Left renal pelvis (tissue), 4 donors: ENCODE measurements at regions not wholly inside any gene's neighbourhood (a gene's known extent, or its start where the extent isn't known, plus 50 kb on each side); places are given as distances from the start of the nearest gene placed in this dataset.

Experiments used
- DNase-seq, 4 donors: peaks; one replicate each; pipeline ENCODE4 v3.0.0-alpha.2; 2013; ENCODE audit warnings: low read depth in 4 of 4, low spot score in 3 of 4

DNA sequence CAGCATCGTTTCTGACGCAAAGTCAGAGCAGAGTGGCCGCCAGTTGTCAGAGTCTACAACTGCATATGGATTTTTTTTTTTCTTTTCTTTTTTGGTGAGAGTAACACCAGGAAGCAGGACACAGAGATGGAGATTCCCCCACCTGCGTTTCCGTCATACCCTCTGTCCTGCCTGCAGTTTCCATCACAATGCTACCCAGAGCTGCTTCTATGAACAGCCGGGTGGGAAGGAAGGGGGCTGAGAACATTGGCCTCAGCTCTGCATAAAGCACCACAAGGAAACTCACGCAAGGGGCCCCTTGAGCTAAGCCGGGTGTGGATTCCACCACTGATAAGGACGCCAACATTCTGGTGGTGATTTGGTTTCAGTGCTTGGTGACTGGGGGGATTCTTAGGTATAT lies 183.5 kb upstream of the AFDN start:
- DNase-seq, result no peak

DNA sequence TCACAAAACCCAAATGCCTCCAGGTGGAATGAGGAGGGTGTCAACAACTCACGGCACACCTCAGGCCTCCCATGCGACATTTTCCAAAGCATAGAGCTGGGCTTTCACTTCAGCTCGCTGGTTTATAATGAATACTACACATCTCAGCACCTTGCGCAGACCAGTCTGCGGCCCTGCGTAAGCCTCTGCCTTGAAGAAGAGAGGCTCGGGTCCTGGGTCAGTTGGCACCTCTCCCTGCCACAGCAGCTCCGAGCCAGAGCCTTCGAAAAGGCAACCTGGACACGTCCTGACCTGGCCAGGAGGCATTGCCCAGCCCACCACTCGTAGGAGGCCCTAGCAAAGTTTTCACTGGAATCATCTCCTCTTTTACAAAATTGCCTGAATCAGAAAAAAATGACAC lies 183.0 kb upstream of the AFDN start:
- DNase-seq, result no peak

DNA sequence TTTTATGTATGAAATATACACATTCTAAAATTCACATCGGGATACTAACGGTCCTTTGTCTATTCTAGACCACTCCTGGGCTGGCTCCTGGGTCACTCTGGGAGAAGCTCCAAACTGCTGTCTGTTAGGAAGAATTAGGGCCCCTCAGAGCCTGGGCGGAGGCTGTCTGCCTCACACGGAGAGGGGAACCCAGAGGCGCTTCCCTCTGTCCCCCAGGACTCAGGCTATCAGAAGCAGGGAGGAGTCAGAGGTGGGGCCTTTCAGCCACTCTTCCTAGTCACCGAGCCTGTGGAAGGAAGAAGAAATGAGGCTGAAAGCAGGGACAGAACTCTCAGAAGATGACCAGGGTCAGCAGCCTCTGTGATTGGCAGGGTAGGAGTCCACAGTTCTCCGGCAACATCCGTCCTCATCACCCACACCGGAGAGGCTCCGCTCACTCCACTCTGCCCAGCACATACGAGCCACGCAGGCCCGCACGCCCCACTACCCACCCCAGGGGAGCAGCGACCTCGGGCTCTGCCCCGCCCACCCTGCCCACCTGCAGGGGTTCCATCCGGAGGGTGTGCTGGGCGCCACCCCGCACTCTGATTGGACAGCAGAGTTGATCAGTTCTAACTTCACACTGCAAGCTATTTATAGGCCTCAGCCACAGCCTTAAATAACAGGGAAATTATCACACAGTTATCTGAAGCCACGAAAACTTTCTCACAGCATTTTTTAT lies 182.1 kb upstream of the AFDN start:
- DNase-seq, result no peak

DNA sequence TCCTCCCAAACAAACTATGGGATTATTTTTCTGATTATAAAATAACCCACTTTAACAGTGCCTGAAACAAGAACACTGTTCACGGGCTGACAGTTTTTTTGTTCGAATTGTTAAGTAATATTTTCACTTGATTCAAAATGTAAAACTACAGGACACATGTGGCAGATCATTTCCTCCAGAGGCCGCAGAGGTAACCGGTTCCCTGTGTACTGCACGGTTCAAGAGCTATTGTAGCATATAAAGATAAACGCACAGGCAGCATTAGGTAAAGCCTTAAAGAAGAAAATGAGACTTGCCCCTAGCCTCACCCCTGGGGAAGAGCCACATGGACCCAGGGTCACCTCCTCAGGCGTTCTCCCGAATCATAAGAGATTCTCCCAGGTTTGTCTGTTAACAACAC lies 181.3 kb upstream of the AFDN start:
- no peak for DNase-seq

DNA sequence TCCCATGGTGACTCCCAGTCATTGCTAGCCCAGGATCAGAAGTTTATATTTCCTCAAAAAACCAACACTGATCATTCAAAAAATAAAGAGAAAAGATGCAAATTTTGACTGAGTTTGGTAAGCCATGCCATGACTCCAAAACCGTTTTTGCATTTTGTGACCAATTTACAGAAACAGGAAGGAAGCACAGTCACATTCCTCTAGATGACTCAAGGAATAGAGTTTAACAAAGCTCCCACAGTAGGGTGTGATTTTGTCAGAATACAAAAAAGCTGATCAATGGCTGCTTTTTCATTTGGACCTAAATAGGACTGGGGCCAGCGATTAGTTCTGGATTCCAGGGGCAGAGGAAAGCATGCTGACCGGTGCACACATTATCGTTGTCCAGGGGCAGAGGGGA lies 179.4 kb upstream of the AFDN start:
- no peak for DNase-seq

DNA sequence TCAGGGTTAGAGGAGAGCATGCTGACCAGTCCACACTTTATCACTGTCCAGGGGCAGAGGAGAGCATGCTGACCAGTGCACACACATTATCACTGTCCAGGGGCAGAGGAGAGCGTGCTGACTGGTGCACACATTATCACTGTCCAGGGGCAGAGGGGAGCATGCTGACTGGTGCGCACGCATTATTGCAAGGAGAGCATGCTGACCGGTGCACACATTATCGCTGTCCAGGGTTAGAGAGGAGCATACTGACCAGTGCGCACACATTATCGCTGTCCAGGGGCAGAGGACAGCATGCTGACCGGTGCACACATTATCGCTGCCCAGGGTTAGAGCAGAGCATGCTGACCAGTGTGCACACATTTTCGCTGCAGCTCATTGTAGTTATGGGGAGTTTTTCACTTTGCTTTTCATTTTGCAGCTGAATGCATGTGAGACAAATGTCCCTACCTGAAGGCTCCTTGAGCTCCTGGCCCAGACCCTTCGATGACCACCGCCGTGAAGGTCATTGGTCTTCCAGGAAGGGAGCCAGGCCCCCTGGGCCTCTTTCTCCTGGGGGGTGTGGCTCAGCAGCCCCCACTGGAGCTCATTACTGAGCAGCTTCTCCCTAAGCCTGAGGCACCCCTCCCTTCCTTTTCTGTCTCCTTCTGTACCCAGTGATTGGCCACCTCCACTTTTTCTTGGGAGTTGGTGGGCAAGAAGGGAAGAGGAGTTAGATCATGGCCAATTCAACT lies 178.8 kb upstream of the AFDN start:
- DNase-seq, result no peak

DNA sequence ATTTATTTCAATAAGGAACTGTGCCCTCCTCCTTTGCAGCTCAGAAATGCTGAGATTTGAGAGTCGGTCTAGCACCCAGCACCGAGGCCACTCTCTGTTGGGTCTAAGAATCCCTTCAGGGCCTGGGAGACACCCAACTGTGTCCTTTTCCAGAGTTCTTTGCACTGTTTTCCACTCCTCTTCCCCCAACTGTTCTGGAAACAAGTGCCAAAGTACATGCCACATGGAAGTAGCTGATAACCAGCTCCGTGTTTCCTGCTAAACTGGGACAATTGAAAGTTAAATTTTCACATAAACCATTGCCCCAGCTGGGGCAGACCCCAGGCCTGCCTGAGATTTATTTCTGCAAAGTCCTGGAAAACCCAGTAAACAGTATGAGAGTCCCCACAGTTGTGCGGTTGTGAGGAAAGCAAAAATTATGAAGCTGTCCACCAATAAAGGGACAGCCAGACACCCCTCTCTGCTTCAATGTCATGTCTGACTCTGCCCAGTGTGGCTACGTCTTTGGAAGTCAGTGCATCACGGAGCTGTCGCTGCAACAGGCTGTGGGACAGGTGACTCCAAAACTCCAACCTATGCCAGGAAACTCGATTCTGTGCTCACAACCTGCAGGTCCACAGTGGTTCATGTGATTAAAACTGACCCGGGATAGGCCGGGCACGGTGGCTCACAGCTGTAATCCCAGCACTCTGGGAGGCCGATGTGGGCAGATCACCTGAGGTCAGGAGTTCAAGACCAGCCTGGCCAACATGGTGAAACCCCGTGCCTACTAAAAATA lies 178.0 kb upstream of the AFDN start:
- no peak for DNase-seq

DNA sequence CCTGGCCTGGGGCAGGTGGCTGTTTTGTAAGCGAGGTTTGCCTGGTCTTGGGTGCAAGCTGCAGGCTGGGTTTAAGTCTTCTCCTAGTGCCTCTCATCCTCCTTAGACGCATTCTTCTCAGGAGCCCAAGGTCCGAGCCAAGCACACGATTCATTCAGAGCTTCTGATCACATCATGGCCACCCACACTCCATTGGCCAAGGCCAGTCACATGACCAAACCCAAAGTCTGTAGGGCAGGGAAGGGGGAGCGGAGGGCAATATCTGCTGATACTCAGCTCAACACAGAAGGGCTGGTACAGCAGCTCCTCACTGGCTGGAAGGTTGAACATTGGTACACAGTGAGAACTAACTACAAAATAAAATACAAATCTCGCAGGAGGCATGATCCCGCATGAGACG lies 177.2 kb upstream of the AFDN start:
- DNase-seq, result no peak

DNA sequence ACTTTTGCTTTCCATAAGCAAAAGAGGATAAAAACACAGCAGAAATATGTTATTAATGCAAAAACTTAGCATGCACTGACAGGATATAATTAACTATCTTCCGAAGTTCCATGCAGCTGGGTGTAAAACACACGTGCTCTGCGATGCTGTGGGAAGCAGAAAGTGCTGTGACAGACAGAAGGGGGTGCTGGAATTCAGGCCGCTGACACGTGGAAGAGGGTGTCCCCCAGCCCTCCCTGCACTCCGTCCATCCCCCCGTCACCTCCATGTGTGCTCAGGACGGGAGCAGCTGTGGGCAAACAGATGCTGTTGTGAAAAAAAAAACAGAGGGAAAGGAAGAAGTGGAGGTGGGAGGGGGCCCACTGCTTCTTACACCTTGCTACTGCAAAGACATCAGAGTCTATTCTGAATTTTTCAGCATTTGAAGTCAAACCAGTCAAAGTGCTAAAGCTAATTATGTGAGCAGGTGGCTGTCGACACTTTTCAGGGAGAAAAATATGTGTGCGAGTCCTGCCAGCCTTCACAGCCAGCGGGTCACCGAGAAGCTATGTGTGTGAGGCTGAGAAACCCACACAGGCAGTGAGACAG lies 175.9 kb upstream of the AFDN start:
- DNase-seq, result no peak

DNA sequence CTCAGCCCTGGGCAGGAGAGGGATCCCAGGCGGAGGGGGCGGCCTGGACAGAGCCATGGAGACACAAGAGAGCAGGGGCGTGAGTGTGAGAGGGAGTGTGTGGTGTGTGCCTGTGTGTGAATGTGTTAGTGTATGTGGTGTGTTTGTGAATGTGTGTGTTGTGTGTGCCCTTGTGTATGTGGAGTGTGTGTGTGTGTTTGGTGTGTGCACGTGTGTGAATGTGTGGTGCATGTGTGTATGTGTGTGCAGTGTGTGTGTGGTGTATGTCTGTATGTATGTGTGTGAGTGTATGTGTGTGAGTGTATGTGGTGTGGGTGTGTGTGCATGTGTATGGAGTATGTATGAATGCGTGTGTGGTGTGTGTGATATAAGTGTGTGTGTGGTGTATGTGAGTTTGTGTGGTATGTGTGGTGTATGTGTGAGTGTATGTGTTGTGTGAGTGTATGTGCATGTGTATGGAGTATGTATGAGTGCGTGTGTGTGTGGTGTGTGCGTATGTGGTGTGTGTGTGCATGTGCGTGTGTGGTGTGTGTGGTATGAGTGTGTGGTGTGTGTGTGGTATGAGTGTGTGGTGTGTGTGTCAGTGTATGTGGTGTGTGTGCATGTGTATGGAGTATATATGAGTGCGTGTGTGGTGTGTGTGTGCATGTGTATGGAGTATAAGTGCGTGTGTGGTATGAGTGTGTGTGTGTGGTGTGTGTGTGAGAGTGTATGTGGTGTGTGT lies 175.2 kb upstream of the AFDN start:
- no peak for DNase-seq

DNA sequence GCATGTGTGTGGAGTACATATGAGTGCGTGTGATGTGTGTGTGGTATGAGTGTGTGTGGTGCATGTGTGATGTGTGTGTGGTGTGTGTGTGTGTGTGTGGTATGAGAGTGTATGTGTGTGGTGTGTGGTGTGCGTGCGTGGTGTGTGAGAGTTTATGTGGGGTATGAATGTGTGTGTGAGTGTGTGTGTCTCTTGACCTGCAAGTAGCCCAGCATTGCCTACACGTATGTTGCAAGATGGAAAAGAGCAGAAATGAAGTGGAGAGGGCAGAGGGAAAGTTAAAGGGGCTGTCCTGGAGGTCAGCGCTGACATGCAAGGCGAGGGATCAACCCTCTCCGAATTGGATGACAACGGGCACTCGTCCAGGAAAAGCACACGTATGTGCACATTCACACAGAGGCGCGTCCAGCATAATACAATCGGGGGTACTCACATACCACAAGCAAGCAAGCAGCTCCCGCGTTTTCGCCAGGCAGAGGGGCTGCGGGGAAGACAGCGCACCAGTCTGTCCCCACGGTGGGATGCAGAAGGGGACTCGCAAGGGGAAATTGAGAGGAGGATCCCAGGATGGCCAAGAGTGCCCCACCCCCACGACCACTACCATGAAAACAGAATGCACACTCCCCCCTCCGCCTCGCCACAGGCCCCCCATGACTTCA lies 174.5 kb upstream of the AFDN start:
- no peak for DNase-seq

DNA sequence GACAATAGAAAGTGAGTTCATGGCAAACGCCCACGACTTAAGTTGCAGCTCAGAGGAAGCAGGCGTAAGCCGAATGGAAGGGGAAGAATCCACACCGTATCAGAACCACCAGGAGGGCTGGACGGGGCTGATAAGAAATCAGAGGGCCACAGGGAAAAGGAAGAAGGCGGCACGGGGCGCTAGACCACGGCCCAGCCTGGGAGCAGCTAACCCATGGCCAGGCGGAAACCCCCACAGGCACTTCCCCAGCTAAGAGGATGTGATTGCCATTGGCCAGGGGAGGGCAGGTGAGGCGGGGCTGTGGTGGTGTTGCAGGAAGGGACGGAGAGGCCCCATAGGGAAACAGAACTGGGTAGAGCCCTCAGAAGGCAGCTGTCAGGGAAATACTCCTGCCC lies 174.0 kb upstream of the AFDN start:
- no peak for DNase-seq

DNA sequence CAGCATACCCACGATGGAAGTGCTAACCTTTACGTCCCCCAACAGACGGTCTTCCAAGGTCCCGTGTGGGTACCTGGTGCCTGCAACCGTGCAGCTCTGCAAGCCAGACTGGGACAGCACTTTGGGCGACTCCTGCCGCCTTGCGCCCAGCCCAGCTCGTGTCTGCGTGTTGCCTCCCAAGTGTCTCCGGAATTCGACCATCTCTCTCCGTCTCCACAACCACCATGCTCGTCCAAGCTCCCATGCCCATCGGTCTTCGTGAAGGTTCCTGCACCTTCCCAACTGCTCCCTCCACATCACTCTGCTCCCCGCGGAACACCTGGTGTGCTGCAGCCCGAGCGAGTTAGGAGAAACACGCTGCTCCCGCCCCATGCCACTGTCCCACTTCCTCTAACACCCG lies 173.2 kb upstream of the AFDN start:
- no peak for DNase-seq

DNA sequence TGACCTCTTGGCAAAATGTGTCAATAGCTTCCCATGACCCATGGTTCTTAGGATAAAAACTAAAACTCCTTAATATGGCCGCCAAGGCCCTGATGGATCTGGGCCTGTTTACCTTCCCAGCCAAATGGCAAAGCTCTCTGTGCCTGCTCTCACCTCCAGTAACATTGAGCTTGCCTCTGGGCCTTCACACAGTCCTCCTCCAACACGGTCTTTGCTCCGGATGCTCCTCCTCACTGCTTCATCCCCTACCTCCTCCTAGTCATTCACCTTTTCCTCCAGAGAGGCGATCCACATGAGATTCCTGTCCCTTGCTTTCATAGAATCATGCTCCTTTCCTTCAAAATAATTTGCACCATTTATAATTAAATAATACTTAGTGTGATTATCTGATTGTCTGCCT lies 172.3 kb upstream of the AFDN start:
- no peak for DNase-seq

DNA sequence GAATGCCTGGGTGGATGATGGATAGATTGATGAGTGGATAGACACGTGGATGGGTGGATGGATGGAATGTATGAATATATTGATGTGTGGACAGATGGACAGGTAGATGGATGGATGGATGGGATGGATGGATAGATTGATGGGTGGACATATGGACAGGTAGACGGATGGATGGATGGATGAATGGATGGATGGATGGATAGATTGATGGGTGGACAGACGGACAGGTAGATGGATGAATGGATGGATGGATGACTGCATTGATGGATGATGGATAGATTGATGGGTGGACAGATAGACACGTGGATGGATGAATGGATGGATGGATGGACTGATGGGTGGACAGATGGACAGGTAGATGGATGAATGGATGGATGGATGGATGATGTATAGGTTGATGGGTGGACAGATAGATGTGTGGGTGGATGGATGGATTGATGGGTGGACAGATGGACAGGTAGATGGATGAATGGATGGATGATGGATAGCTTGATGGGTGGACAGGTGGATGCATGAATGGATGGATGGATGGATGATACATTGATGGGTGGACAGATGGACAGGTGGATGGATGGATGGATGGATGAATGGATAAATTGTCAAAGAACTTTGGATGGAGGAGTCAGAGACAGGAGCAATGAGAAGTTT lies 171.4 kb upstream of the AFDN start:
- no peak for DNase-seq

DNA sequence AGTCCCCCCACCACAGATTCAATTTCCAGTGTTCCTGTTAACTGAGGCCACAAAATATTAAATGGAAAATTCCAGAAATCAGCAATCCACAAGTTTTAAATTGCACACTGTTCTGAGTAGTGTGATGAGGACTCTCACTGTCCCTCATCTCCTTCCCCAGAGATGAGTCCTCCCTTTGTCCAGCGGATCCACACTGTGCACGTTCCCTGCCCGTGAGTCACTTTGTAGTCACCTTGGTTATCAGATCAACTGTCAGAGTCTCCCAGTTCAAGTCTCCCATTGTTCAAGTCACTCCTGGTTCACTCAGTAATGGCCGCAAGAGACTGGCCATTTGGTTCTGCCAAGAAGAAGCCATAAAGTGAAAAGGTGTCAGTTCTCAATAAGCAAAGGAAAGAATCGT lies 168.6 kb upstream of the AFDN start:
- DNase-seq, result no peak

DNA sequence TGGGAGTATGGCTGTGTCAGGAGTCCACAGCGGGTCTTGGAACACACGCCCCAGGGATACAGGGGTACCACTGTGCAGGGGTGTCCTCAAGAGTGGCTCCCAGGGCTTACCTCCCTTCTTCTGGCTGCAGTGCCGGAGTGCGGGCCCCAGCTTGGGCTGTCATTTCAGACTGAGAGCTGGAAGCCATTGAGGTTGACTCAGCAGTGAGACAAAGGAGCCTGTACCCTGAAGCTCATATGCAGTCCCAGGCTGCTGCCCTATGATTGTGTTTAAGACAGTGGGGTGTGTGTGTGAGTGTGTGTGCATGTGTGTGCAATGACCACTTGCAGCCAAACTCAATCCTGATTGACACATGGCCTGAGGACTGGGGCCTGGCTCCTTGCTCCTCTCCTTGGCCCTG lies 167.7 kb upstream of the AFDN start:
- DNase-seq, result no peak

DNA sequence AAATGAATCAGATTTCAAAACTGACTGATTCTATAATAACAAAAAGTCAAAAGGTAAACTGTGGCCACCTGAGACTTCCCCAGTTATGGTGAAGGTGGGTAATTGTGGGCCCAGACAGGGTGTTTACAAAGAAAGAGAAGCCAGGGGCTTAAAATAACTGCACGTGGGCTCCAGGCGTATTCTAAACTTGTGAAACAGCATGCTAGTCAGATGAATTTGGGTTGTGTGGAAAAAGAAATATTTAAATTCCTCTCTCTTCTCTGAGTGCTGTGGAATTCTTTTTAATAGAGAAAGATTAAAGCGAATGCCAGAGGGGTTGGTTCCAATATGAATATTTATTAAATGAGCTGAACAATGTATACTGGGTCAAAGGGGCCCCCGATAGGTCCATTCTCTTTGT lies 166.3 kb upstream of the AFDN start:
- DNase-seq, result no peak

DNA sequence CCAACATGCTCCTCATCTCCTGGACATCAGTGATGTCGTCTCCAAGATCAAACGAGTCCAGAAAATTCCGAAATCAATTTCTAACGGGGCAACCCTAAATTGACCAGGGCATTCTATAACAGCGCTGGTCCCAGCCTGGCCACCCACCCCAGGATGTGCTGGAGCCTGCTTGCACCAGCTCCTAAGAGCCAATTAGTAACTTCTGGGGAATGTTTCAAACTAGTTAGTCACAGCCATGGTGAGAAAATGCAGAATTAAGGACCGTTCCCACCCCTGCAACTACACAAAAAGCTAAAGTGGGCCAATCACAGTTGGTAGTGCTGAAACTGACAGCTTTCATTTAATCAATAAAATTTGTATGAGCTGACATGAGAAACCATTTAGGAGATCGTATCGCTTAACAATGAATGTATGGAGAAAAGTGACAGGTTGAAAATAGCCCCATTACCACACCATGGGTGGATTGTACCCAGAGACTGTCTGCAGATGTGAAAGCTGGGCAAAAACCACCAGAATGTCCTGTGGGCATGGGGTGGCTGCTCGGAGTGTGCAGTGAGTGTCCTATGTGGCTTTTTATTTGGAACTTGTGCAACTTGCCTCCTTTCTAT lies 165.7 kb upstream of the AFDN start:
- no peak for DNase-seq
